ENCODE measurements at regions not wholly inside any gene's neighbourhood (a gene's known extent, or its start where the extent isn't known, plus 50 kb on each side); places are given as distances from the start of the nearest gene placed in this dataset.

DNA sequence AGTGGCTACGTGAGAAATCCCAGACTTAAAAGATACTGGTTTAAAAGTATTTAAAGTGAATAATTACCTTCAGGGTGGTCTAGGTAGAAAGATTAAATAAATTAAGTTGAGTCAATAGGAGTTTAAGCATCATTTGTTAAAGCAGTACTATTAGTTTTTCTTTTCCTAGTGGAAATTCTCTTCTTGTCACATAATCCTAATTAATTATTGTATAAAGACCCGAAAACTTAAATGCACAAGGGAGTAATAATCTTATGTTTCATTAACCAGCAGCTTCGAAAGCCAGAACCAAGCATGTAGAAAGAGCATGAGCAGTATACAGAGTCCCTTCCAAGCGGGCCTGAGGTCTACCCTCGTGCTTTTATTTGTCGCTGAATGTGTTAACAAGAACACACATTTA lies 90.2 kb upstream of the SKOR2 start:
- peaks cover 13% of the 10 kb centered on the region for H3K27me3 ChIP-seq
- H3K36me3 ChIP-seq (replicated peaks; ENCODE audit: insufficient read depth, low read depth), result no peaks in the 10 kb centered on the region
- H3K79me2 ChIP-seq, result no peaks in the 10 kb centered on the region
- no peak overlapping the region for H2AFZ ChIP-seq
- 76% methylated on average over 6 of the region's 6 CpGs for WGBS (ENCODE audit: low lambda C conversion rate, missing lambda C conversion rate)
- no peak for DNase-seq (ENCODE audit: low spot score)
- H3K4me2 ChIP-seq, result no peak overlapping the region
- H3K27ac ChIP-seq, result no peak overlapping the region
- H3K9me3 ChIP-seq (ENCODE audit: low read depth), result no peaks in the 10 kb centered on the region
- no peak overlapping the region for H3K4me3 ChIP-seq
- no peaks in the 10 kb centered on the region for H4K20me1 ChIP-seq (ENCODE audit: insufficient read depth, poor library complexity, severe bottlenecking)
- H3K9me2 ChIP-seq (replicated peaks; ENCODE audit: insufficient read depth), result no peaks in the 10 kb centered on the region
- TF ChIP-seq EZH2phosphoT487 (IDR thresholded peaks at IDR 0.05; ENCODE audit: low read depth, severe bottlenecking, unreplicated experiment), result no peak
- TF ChIP-seq, protein P1, sequence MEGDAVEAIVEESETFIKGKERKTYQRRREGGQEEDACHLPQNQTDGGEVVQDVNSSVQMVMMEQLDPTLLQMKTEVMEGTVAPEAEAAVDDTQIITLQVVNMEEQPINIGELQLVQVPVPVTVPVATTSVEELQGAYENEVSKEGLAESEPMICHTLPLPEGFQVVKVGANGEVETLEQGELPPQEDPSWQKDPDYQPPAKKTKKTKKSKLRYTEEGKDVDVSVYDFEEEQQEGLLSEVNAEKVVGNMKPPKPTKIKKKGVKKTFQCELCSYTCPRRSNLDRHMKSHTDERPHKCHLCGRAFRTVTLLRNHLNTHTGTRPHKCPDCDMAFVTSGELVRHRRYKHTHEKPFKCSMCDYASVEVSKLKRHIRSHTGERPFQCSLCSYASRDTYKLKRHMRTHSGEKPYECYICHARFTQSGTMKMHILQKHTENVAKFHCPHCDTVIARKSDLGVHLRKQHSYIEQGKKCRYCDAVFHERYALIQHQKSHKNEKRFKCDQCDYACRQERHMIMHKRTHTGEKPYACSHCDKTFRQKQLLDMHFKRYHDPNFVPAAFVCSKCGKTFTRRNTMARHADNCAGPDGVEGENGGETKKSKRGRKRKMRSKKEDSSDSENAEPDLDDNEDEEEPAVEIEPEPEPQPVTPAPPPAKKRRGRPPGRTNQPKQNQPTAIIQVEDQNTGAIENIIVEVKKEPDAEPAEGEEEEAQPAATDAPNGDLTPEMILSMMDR (IDR thresholded peaks at IDR 0.05; ENCODE audit: poor library complexity), result no peak
- TF ChIP-seq EZH2 (IDR thresholded peaks at IDR 0.05; ENCODE audit: borderline replicate concordance), result no peak
- no peaks in the 10 kb centered on the region for H3K4me1 ChIP-seq (ENCODE audit: insufficient read depth)

DNA sequence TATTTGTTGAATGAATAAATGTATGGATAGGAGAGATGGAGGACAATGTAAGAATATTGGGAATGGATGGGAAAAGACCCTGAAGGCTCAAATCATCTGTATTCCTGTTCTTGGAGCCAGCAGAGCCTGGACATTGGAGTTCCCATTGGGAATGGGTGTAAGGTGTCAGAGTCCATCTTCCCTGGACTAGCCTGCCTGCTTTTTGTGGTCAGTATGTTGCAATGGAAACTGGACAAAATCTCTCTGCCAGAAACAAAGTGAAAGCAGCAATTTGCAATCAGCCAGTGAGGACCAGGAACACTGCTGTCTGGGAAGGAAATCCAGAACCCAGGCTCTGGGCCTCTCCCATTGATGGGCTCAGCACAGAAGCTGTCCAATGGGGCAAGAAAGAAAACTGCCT lies 83.5 kb upstream of the SKOR2 start:
- Histone ChIP-seq H3K36me3 (replicated peaks; ENCODE audit: insufficient read depth, low read depth) (no peaks in the 10 kb centered on the region), H2AFZ (no peak overlapping the region), H3K4me3 (no peak overlapping the region), H4K20me1 (ENCODE audit: insufficient read depth, poor library complexity, severe bottlenecking) (no peaks in the 10 kb centered on the region), H3K79me2 (no peaks in the 10 kb centered on the region), H3K27ac (no peak overlapping the region), H3K9me2 (replicated peaks; ENCODE audit: insufficient read depth) (no peaks in the 10 kb centered on the region), H3K9me3 (ENCODE audit: low read depth) (no peaks in the 10 kb centered on the region), H3K27me3 (peaks cover 13% of the 10 kb centered on the region), H3K4me1 (ENCODE audit: insufficient read depth) (no peaks in the 10 kb centered on the region), H3K4me2 (no peak overlapping the region)
- DNase-seq (ENCODE audit: low spot score), result no peak
- TF ChIP-seq, protein P1 (IDR thresholded peaks at IDR 0.05; ENCODE audit: poor library complexity), result no peak
- TF ChIP-seq EZH2 (IDR thresholded peaks at IDR 0.05; ENCODE audit: borderline replicate concordance), result no peak
- no peak for TF ChIP-seq EZH2phosphoT487 (IDR thresholded peaks at IDR 0.05; ENCODE audit: low read depth, severe bottlenecking, unreplicated experiment)

DNA sequence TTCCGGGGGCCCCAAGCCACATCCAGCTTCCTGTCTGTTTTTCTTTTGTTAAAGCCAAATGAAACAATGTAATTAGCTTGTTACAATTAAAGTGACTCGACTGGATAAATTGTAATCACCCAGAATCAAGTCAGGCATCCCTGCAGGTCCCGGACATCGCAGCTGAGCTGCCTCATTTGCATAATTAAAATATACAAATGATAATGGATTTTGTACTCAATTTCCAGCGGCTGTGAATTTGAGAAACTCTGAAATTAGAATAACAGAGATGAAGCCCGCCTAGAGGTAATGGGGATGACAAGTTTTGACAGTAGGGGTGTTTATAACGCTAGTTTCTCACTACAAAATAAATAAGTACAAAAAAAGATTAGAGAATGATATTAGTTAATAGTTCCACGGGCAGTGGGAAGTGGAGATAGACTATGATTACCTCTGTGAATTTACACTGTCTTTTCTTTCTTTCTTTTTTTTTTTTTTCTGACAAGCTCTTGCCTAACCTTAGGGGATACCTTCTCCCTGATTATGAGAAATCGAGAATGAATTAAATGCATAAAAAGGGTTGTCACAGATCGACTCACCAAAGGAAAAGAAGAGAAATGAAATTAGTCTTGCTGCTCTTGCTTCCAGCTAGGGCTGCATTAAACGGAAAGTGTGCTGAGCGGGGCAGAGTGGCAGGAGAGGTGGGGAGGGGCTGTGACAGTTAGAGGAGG lies 82.6 kb upstream of the SKOR2 start:
- H3K4me1 ChIP-seq (ENCODE audit: insufficient read depth), result no peaks in the 10 kb centered on the region
- WGBS (ENCODE audit: low lambda C conversion rate, missing lambda C conversion rate), result 85% methylated on average over 12 of the region's 12 CpGs
- H3K27me3 ChIP-seq, result peaks cover 13% of the 10 kb centered on the region
- no peak overlapping the region for H3K4me3 ChIP-seq
- no peaks in the 10 kb centered on the region for H3K9me2 ChIP-seq (replicated peaks; ENCODE audit: insufficient read depth)
- no peaks in the 10 kb centered on the region for H3K36me3 ChIP-seq (replicated peaks; ENCODE audit: insufficient read depth, low read depth)
- H3K79me2 ChIP-seq, result no peaks in the 10 kb centered on the region
- no peaks in the 10 kb centered on the region for H4K20me1 ChIP-seq (ENCODE audit: insufficient read depth, poor library complexity, severe bottlenecking)
- no peaks in the 10 kb centered on the region for H3K9me3 ChIP-seq (ENCODE audit: low read depth)
- TF ChIP-seq EZH2phosphoT487 (IDR thresholded peaks at IDR 0.05; ENCODE audit: low read depth, severe bottlenecking, unreplicated experiment), result no peak
- TF ChIP-seq, protein P1 (IDR thresholded peaks at IDR 0.05; ENCODE audit: poor library complexity), result no peak
- no peak for TF ChIP-seq EZH2 (IDR thresholded peaks at IDR 0.05; ENCODE audit: borderline replicate concordance)
- no peak overlapping the region for H3K27ac ChIP-seq
- no peak for DNase-seq (ENCODE audit: low spot score)
- no peak overlapping the region for H3K4me2 ChIP-seq
- no peak overlapping the region for H2AFZ ChIP-seq

Measured in hepatocyte (in vitro differentiated cells).